HG02970 (cell line): ENCODE measurements at regions not wholly inside any gene's neighbourhood (a gene's known extent, or its start where the extent isn't known, plus 50 kb on each side); places are given as distances from the start of the nearest gene placed in this dataset.
"Not testable (repeated sequence)": the region's sequence is repeated elsewhere in the genome, so short reads cannot be mapped to it uniquely, and the experiment has no call there.

Experiments used
- ATAC-seq: cut with Tn5 transposase; IDR thresholded peaks from one replicate; pipeline ENCODE4 v1.9.1; 2021; ENCODE audit warnings: mild to moderate bottlenecking, moderate library complexity, moderate number of reproducible peaks; ENCODE audit not compliant: unreplicated experiment, low FRiP score

- ATAC-seq = no peak
These were observed 262.5 kb downstream of the BTBD3 start for GRCh38 chr20:12180107-12180661.

GRCh38 chr20:12198281-12198680 is 280.6 kb downstream of the BTBD3 start:
- no peak for ATAC-seq

- ATAC-seq = no peak
These were observed 282.0 kb downstream of the BTBD3 start for GRCh38 chr20:12199703-12200102.

GRCh38 chr20:12201289-12201991 is 283.7 kb downstream of the BTBD3 start:
- no peak for ATAC-seq

GRCh38 chr20:12203399-12203798 is 285.7 kb downstream of the BTBD3 start:
- no peak for ATAC-seq

GRCh38 chr20:12203981-12204380 is 286.3 kb downstream of the BTBD3 start:
- ATAC-seq = no peak

GRCh38 chr20:12207875-12208274 is 290.2 kb downstream of the BTBD3 start:
- no peak for ATAC-seq

DNA sequence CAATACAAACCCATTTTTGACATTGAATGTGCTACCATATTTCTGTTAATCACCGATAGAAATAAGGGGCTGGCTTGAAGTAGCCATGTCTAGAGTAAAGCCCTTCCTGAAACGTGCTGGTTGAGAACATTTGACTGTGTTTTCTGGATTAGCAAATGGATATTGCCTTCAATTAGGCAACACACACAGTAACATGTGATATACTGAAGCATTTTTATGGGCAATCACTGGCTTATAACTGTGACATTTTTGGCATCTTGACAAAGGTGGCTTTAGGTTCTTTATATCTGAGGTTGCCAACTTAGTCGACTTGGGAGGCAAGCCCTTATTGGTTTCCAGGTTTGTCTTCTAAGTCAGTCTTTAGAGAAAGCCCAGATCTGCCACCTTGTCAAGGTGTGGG is 292.9 kb downstream of the BTBD3 start:
- ATAC-seq = no peak

DNA sequence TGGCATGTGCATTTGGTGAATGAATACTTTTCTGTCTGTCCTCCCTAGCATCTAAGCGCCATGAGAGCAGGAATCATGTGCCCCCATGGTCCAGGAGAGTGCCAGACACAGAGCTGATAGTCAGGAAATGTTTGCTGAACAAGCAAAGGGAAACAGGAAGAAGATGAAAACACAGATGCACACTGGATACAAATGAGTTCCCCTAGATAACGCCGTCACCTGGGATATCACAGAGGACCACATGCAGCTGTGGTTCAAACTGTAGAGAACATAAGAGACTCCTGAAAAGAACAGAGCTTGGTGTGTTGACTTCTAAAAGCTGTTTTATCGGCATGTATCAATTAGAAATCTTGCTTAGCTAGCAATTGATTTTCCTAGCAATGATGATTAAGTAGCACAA is 293.7 kb downstream of the BTBD3 start:
- ATAC-seq = no peak

DNA sequence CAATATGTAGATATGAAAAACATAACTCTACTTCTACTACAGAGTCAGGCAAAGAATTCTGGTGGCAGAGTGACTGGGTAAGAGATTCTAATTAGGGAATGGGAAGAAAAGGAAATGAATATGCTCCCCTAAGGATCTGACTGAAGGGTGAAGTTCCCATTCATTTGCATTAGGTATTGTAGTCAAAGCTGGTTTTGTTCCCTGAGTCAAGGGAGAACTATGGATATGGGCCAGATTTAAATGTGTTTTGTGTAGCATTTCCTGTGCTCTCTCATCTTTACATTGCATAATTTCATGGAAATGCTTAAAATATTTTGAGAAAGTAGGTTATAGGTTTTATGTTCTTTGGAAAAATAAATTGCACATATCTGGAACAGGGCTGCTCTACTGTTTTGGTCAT is 299.7 kb downstream of the BTBD3 start:
- no peak for ATAC-seq

DNA sequence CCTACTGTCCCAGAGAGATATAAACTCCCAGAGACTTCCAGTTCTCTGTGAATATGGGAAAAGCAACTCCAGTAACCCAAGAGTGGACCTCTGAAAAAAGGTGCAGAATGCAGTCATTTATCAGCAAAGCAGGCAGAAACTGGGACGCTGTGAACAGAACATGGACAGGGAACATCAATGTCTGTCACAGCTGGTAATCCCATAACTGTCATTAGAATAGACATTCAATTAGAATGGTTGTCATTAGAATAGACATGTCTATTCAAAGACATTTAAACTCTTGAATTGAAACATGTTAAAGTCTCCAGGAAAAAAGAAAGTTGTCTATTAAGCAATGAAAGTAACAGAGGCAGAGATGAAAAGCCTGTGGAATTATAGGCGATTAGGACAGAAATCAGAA is 302.1 kb downstream of the BTBD3 start:
- no peak for ATAC-seq

DNA sequence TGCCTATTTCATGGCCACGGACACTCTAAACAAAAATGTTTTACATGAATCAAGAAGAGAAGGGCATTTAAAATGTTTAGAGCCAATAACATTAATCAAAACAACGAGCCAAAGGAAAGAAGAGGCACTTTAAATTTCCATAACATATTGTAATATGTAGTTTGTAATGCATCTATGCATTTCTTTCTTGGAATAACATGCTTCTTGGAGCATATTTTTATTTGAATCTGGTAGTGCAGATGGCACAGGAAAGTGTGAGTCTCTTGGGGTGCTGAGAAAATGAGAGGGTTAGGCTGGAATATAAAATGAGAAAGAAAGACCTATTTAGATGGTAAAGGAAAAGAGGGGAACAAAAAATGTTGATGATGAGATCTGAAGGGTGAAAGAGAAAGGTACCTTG is 305.4 kb downstream of the BTBD3 start:
- no peak for ATAC-seq

- no peak for ATAC-seq
These were observed 308.2 kb downstream of the BTBD3 start for GRCh38 chr20:12225898-12226297.

DNA sequence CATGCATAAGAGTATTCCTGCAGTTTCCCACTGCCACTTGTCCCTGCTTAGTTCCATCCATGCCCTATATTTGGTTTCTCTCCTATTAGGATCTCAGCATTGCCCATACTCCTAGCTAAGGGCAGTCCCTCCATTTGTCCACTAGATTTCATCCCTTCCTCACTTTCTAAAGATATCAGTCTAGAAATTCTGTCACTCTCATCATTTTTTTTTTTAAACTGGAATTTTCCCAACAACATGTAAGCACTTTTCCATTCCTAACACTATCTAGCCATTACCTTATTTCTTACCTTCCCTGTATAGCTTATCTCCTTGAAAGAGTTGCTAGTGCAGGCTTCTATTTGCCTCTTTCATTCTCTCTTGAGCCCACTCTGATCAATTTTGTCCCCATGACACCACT is 312.2 kb downstream of the BTBD3 start:
- ATAC-seq = no peak

GRCh38 chr20:12237772-12238171 is 320.1 kb downstream of the BTBD3 start:
- no peak for ATAC-seq

DNA sequence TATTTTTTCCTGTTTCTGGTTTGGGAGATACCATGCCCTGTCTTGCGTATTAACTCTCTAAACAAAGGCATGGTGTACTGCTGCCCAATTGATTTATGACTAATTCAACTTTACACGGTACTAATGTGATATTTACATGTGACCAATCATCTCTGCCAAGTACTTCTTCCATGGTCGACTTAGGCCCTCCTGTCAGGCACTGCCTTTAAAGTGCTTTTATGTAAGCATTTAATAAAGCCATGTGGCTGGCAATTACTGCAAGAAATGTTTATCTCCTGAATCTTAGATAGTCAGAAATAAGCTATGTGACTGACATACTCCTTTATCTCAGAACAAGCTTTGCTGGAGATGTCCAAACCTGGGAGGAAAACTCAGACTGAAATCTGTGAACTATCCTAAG is 323.4 kb downstream of the BTBD3 start:
- no peak for ATAC-seq

DNA sequence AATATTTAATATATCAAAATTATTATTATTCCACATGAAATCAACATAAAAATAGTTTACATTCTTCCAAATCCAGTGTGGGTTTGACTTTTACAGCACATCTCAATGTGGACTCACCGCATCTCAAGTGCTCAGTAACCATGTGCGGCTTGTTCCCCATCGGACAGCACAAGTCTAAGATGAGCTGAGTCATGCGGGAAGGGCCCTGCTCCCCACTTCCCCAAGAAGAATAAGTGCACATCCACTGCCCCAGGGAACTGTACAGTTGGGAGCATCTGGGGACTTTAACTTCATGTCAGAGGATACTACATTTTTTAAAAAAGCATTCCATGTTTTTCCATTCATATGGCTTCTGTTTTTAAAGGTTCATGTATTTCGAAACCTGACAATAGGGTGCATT is 325.6 kb downstream of the BTBD3 start:
- ATAC-seq = no peak

- no peak for ATAC-seq
These were observed 330.8 kb downstream of the BTBD3 start for GRCh38 chr20:12248481-12248880.

- ATAC-seq = not testable (repeated sequence)
These were observed 333.0 kb downstream of the BTBD3 start for GRCh38 chr20:12250661-12251060.

DNA sequence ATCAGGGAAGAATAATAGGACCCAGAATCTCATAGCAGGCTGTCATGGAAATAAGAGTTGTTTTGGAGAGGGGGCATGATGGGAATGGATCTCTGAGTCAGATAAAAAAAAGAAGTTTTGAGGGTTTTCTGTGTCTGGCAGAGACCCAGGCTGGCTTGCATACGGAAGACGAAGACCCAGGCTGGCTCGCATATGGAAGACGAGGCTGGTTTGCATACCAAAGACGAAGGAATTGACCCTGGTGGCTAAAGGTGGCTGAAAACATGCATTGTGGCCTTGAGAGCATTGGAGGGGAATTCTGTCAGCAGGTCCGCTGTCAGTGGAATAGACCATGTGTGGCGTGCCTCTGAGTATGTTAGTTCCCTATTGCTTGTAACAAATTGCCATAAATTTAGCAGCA is 335.1 kb downstream of the BTBD3 start:
- ATAC-seq = no peak

DNA sequence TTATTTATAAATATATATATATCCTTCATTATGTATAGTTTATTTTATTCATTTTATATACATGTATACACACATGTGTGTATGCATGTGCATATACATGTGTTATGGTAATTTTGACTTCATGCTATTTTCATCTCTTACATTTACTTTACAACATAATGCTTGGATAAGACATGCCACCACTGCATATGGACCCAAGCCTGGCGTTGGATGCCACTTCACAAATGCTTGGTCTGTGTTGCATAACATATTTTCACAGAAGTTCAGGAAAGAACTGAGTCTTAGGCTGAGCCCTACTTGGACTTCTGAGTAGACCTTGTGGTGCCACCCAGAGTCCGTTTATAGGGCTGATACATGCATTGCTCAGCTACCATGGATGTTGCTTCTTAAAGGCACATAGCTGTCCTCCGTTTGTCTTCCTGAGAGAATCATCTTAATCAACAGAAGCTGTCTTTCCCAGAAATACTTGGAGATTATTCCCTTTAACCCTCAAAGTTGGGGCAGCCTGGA is 337.8 kb downstream of the BTBD3 start:
- no peak for ATAC-seq

DNA sequence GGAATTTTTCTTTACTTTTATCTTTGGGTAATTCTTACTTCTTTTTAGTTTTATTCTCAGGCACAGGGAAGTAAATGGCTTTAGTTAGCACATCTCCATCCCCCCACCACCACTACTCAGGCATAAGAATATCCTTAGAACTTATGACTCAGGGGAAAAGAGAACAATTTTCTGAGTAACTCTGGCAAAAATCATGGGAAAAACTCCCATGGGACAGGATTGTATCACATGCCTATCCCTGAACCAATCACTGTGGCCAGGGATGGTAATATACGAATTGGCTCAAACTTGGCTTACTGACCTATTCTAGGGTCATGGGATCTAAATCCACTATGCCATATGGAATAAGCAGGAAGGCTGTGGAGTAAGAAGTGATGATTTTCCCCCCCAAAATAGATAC is 339.1 kb downstream of the BTBD3 start:
- no peak for ATAC-seq
